ENCODE measurements at regions not wholly inside any gene's neighbourhood (a gene's known extent, or its start where the extent isn't known, plus 50 kb on each side); places are given as distances from the start of the nearest gene placed in this dataset.

- DNase-seq: no peak
These were observed 257.2 kb downstream of the CYRIA start for GRCh38 chr2:16408331-16409005.

GRCh38 chr2:16407358-16407757 lies 258.3 kb downstream of the CYRIA start:
- no peak for DNase-seq

GRCh38 chr2:16406496-16407289 lies 258.9 kb downstream of the CYRIA start:
- no peak for DNase-seq

- no peak for DNase-seq
These were observed 260.1 kb downstream of the CYRIA start for GRCh38 chr2:16405551-16405950.

GRCh38 chr2:16404551-16405300 lies 260.9 kb downstream of the CYRIA start:
- no peak for DNase-seq

- no peak for DNase-seq
These were observed 261.5 kb downstream of the CYRIA start for GRCh38 chr2:16404146-16404545.

GRCh38 chr2:16402891-16403290 lies 262.7 kb downstream of the CYRIA start:
- no peak for DNase-seq

- no peak for DNase-seq
These were observed 263.8 kb downstream of the CYRIA start for GRCh38 chr2:16401761-16402300.

GRCh38 chr2:16400127-16400623 lies 265.5 kb downstream of the CYRIA start:
- DNase-seq: no peak

- DNase-seq: no peak
These were observed 267.1 kb downstream of the CYRIA start for GRCh38 chr2:16398486-16399043.

GRCh38 chr2:16397681-16398475 lies 267.8 kb downstream of the CYRIA start:
- no peak for DNase-seq

GRCh38 chr2:16396986-16397385 lies 268.6 kb downstream of the CYRIA start:
- no peak for DNase-seq

- DNase-seq: no peak
These were observed 269.5 kb downstream of the CYRIA start for GRCh38 chr2:16396171-16396570.

GRCh38 chr2:16395601-16396000 lies 270.0 kb downstream of the CYRIA start:
- DNase-seq: no peak

- DNase-seq: no peak
These were observed 270.6 kb downstream of the CYRIA start for GRCh38 chr2:16394986-16395550.

- no peak for DNase-seq
These were observed 271.3 kb downstream of the CYRIA start for GRCh38 chr2:16394072-16394985.

GRCh38 chr2:16393500-16394071 lies 272.0 kb downstream of the CYRIA start:
- DNase-seq: no peak

- no peak for DNase-seq
These were observed 272.8 kb downstream of the CYRIA start for GRCh38 chr2:16392647-16393499.

- no peak for DNase-seq
These were observed 273.6 kb downstream of the CYRIA start for GRCh38 chr2:16391986-16392385.
